ENCODE measurements at regions not wholly inside any gene's neighbourhood (a gene's known extent, or its start where the extent isn't known, plus 50 kb on each side); places are given as distances from the start of the nearest gene placed in this dataset.

DNA sequence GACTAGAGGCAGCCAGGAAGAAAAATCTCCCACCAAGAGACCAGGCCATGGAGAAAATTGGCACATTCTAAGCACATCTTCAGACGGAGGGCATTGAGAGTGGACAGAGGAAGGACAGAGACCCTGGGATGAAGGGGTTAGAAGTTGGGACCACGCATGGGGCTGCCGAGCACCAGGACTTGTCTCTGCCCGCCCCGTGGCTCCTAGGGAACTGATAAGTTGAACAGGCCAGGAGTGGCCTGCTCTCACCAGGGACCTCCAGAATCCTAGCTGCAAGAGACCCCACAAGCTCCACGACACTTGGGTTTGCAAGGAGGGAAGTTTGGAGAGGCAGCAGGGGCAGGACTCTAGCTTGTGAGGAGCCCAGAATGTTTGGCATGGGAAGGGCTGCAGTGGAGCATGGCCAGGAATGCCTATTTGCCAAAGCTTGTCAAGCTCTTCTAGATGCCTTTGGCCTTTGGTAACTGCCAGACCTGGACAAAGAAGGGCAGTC lies 355.1 kb downstream of the NSUN3 start:
- Mint-ChIP-seq H3K27me3 (no peaks in the 10 kb centered on the region), H3K4me3 (no peak overlapping the region), H3K9me3 (peaks cover 9% of the 10 kb centered on the region), H3K36me3 (no peaks in the 10 kb centered on the region), H3K27ac (no peak overlapping the region), H3K4me1 (no peaks in the 10 kb centered on the region)
- ATAC-seq (ENCODE audit: low read depth) (no peak), DNase-seq (ENCODE audit: low spot score in 2 of 2) (no peak)

DNA sequence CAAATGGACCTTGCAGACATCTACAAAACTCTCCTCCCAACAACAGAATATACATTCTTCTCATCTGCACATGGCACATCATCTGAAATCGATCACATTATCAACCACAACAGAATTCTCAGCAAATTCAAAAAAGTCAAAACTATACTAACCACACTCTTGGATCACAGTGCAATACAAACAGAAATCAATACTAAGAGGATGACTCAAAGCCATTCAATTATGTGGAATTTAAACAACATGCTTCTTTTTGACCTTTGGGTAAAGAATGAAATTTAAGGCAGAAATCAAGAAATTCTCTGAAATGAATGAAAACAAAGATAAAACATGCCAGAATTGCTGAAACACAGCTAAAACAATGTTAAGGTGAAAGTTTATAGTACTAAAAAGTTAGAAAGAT lies 358.1 kb downstream of the NSUN3 start:
- DNase-seq (ENCODE audit: low spot score in 2 of 2) (no peak), ATAC-seq (ENCODE audit: low read depth) (no peak)
- peaks cover 9% of the 10 kb centered on the region for H3K9me3 Mint-ChIP-seq
- H3K27ac Mint-ChIP-seq = no peak overlapping the region
- no peak overlapping the region for H3K4me3 Mint-ChIP-seq
- no peaks in the 10 kb centered on the region for H3K4me1 Mint-ChIP-seq
- H3K36me3 Mint-ChIP-seq = no peaks in the 10 kb centered on the region
- no peaks in the 10 kb centered on the region for H3K27me3 Mint-ChIP-seq

GRCh38 chr3:94423578-94423977 lies 360.7 kb downstream of the NSUN3 start:
- peaks cover 6% of the 10 kb centered on the region for H3K9me3 Mint-ChIP-seq
- no peak for ATAC-seq (ENCODE audit: low read depth)
- H3K27me3 Mint-ChIP-seq = no peaks in the 10 kb centered on the region
- no peaks in the 10 kb centered on the region for H3K36me3 Mint-ChIP-seq
- no peak for DNase-seq (ENCODE audit: low spot score in 2 of 2)
- H3K4me3 Mint-ChIP-seq = no peak overlapping the region
- H3K27ac Mint-ChIP-seq = no peak overlapping the region
- H3K4me1 Mint-ChIP-seq = no peaks in the 10 kb centered on the region

- DNase-seq (ENCODE audit: low spot score in 2 of 2) = no peak
- no peaks in the 10 kb centered on the region for H3K36me3 Mint-ChIP-seq
- ATAC-seq (ENCODE audit: low read depth) = no peak
- no peak overlapping the region for H3K27ac Mint-ChIP-seq
- H3K9me3 Mint-ChIP-seq = no peaks in the 10 kb centered on the region
- no peak overlapping the region for H3K4me3 Mint-ChIP-seq
- no peaks in the 10 kb centered on the region for H3K4me1 Mint-ChIP-seq
- H3K27me3 Mint-ChIP-seq = no peaks in the 10 kb centered on the region
Observed at GRCh38 chr3:94429517-94429916, 366.7 kb downstream of the NSUN3 start.

DNA sequence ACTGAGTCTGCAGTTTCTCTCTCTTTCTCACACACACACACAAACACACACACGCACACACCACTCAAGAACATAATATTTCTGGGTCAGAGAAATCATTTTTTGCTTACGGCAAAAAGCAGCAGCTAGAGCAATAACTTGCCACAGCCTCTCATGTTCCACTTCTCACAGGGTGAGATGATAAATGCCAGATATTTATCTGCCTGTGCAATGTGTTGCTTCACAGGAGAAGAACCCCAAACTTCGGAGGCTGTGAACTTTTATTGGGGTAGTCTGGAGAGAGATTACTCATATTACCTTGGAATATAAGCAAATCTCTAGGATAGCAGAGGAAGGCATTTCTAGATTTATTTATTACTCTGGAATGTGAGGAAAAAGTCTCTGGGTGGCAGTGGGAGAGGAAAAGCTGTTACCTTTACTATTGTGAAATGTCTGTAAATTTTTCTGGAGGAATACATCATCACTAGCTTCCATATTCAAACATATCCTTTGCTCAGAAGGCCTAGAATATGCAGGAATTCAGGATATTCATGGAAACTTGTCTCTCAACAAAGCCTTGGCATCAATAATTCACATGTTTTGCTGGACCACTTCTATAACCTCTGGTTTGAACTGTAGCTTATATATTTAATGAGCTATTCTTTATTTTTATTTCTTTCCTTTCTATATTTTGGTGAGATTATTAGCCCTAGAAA lies 369.2 kb downstream of the NSUN3 start:
- Mint-ChIP-seq H3K4me1 (no peaks in the 10 kb centered on the region), H3K27me3 (no peaks in the 10 kb centered on the region), H3K4me3 (no peak overlapping the region), H3K36me3 (no peaks in the 10 kb centered on the region), H3K27ac (no peak overlapping the region), H3K9me3 (no peaks in the 10 kb centered on the region)
- no peak for ATAC-seq (ENCODE audit: low read depth)
- DNase-seq (ENCODE audit: low spot score in 2 of 2) = no peak

DNA sequence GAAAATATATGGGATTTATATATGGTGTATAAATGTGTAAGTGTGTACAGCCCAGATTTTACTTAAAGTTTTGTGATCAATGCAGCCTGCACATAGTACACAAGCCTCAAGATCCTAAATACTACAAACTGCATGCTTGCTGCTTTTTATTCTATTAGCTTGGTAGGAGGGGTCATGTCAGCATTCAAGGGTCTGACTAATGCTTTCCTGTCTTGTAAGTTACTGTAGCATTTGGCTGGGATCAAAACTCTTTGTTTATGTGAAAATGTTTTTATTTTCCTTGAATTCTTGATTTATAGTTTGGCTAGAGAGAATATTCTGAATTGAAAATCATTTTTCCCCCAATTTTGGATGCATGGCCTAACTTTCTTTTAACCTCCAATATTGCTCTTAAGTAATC lies 370.9 kb downstream of the NSUN3 start:
- no peak overlapping the region for H3K27ac Mint-ChIP-seq
- H3K4me1 Mint-ChIP-seq = no peaks in the 10 kb centered on the region
- no peaks in the 10 kb centered on the region for H3K36me3 Mint-ChIP-seq
- peaks cover 5% of the 10 kb centered on the region for H3K9me3 Mint-ChIP-seq
- no peak for DNase-seq (ENCODE audit: low spot score in 2 of 2)
- no peak for ATAC-seq (ENCODE audit: low read depth)
- H3K4me3 Mint-ChIP-seq = no peak overlapping the region
- H3K27me3 Mint-ChIP-seq = no peaks in the 10 kb centered on the region

DNA sequence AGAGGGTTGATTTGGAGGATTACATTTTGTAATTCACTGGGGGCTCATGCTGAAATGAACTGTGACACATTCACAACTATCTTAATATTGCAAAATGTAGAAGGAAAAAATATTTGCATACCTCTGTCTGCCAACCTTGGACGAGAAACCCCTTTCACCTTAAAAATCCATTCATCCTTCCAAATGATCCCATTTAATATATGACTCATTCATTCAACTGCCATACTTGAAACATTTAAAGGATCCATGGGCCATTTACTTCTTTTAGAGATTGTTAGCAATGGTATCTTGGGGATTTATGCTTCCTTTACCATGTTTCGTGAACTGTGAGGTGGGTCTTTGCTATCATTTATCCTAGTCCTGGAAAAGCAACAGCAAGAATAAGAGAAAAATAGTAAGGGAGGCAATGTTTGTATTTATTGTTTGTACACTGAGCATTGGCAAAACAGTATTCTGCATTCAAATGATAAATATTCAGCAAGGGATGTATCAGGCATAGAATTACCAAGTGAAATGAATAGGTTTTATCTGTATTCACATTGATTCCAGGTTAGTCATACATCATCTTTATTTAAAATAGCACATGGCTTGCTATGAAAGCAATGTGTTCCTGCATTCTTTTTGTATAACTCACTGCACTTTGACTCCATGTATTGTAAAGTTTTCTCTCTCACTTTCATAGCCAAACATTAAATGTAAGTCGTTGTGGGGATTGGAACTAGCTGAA lies 378.1 kb downstream of the NSUN3 start:
- ATAC-seq (ENCODE audit: low read depth) = no peak
- Mint-ChIP-seq H3K4me1 (no peaks in the 10 kb centered on the region), H3K27me3 (no peaks in the 10 kb centered on the region), H3K36me3 (no peaks in the 10 kb centered on the region), H3K4me3 (no peak overlapping the region), H3K27ac (no peak overlapping the region), H3K9me3 (peaks cover 8% of the 10 kb centered on the region)
- no peak for DNase-seq (ENCODE audit: low spot score in 2 of 2)

- H3K4me1 Mint-ChIP-seq = no peaks in the 10 kb centered on the region
- H3K36me3 Mint-ChIP-seq = no peaks in the 10 kb centered on the region
- H3K27me3 Mint-ChIP-seq = no peaks in the 10 kb centered on the region
- H3K4me3 Mint-ChIP-seq = no peak overlapping the region
- DNase-seq (ENCODE audit: low spot score in 2 of 2) (no peak), ATAC-seq (ENCODE audit: low read depth) (no peak)
- peaks cover 8% of the 10 kb centered on the region for H3K9me3 Mint-ChIP-seq
- H3K27ac Mint-ChIP-seq = no peak overlapping the region
Observed at GRCh38 chr3:94441494-94441847, 378.6 kb downstream of the NSUN3 start.

GRCh38 chr3:94453864-94454263 lies 391.0 kb downstream of the NSUN3 start:
- no peaks in the 10 kb centered on the region for H3K27me3 Mint-ChIP-seq
- peaks cover 4% of the 10 kb centered on the region for H3K9me3 Mint-ChIP-seq
- DNase-seq (ENCODE audit: low spot score in 2 of 2) = no peak
- no peaks in the 10 kb centered on the region for H3K4me1 Mint-ChIP-seq
- no peak overlapping the region for H3K4me3 Mint-ChIP-seq
- no peak overlapping the region for H3K27ac Mint-ChIP-seq
- H3K36me3 Mint-ChIP-seq = no peaks in the 10 kb centered on the region
- no peak for ATAC-seq (ENCODE audit: low read depth)

DNA sequence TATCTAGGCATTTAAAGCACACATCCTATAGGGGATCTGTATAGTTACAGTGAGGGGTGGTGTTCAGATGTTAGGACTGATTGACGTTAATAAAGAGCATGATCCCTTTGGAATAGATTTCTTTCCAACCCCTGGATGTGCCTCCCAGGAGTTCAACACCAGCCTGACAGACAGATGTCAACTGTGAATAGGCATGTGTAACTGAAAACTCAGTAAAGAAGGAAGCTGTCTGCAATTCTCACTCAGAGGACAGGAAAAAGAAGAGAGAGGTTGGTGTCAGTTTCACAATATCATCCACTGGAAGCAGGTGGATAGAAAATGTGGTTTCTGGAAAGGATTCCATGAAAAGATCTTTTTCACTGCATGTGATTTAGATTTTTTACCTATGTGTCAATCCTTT lies 396.3 kb downstream of the NSUN3 start:
- DNase-seq (ENCODE audit: low spot score in 2 of 2) (no peak), ATAC-seq (ENCODE audit: low read depth) (no peak)
- no peaks in the 10 kb centered on the region for H3K36me3 Mint-ChIP-seq
- no peaks in the 10 kb centered on the region for H3K4me1 Mint-ChIP-seq
- no peak overlapping the region for H3K27ac Mint-ChIP-seq
- H3K4me3 Mint-ChIP-seq = no peak overlapping the region
- no peaks in the 10 kb centered on the region for H3K27me3 Mint-ChIP-seq
- peaks cover 1% of the 10 kb centered on the region for H3K9me3 Mint-ChIP-seq

DNA sequence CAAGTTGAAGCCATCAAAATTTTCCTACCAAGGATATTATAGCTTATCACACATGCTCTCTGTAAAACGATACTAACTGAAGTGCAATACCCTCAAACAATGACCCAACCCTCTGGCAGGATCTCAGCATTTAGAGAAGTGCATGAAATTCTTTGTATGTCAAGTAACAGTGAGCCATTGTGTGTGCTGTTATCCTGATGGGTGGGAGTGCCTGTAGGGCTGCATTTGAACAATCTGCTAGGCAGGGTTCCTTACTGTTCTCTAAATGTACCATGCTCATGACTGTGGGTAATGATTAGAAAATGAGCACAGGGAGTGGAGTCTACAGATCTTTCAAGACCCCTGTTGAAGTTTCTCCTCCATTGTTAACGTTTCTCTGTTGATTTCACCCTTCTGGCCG lies 398.1 kb downstream of the NSUN3 start:
- Mint-ChIP-seq H3K27ac (no peak overlapping the region), H3K4me3 (no peak overlapping the region), H3K9me3 (no peaks in the 10 kb centered on the region), H3K27me3 (no peaks in the 10 kb centered on the region), H3K36me3 (no peaks in the 10 kb centered on the region), H3K4me1 (no peaks in the 10 kb centered on the region)
- DNase-seq (ENCODE audit: low spot score in 2 of 2) = no peak
- ATAC-seq (ENCODE audit: low read depth) = no peak

DNA sequence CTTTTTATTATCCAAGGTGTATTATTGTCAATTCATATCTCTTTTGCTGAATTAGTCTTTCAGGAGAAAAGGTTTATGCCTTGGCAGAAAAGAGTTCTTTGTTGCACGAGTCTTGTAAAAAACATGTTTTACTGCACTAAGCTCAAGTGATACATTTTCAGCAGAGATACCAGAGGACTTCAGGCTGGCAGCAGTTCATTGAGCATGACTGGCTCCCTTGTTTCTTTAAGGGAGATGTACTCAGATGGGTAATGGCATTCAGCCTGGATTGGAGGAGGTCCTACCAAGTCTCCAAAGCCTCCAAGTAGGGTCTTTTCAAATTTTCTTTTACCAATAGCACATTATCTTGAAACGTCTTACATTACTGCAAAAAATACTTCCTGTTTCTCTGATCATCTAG lies 400.1 kb downstream of the NSUN3 start:
- no peaks in the 10 kb centered on the region for H3K36me3 Mint-ChIP-seq
- no peaks in the 10 kb centered on the region for H3K4me1 Mint-ChIP-seq
- DNase-seq (ENCODE audit: low spot score in 2 of 2) = no peak
- H3K27me3 Mint-ChIP-seq = no peaks in the 10 kb centered on the region
- ATAC-seq (ENCODE audit: low read depth) = no peak
- H3K9me3 Mint-ChIP-seq = no peaks in the 10 kb centered on the region
- no peak overlapping the region for H3K27ac Mint-ChIP-seq
- H3K4me3 Mint-ChIP-seq = no peak overlapping the region

- Mint-ChIP-seq H3K9me3 (peaks cover 4% of the 10 kb centered on the region), H3K27me3 (no peaks in the 10 kb centered on the region), H3K27ac (no peak overlapping the region), H3K36me3 (no peaks in the 10 kb centered on the region), H3K4me3 (no peak overlapping the region), H3K4me1 (no peaks in the 10 kb centered on the region)
- DNase-seq (ENCODE audit: low spot score in 2 of 2) (no peak), ATAC-seq (ENCODE audit: low read depth) (no peak)
Observed at GRCh38 chr3:94472511-94472910, 409.6 kb downstream of the NSUN3 start.

DNA sequence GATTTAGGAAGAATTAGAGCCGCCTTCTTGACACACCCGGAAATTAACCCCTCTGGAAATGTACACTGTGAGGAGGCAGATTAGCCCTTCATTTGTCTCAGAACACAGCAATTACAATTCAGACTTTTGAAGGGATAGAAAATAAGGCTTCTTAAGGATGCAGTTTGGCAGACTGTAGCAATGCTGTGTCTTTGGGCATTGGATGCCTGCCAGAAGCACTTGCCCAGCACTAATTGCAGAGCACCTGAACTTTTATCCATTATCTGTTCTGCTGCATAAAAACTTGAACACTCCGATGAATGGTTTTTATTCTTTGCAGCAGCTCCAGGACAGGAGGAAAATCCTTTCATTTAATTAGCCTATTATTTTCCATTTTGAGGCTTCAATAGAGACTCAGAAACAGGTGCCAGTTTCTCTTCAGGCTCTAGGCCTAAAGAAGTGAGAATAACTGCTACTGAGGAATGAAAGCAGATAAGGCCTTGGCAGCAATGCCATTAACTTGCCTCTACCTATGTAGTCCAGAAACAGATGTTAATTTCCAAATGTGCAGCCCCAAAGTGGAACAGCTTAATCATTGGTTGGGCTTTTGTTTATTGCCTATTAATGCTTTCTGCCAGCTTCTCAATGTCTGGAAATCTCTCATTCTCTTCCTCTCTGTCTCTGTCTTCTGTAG lies 418.5 kb downstream of the NSUN3 start:
- no peak for ATAC-seq (ENCODE audit: low read depth)
- H3K4me1 Mint-ChIP-seq = no peaks in the 10 kb centered on the region

More for the DNA sequence above, 418.5 kb downstream of the NSUN3 start:
- no peaks in the 10 kb centered on the region for H3K27me3 Mint-ChIP-seq
- H3K27ac Mint-ChIP-seq = no peak overlapping the region
- peaks cover 3% of the 10 kb centered on the region for H3K9me3 Mint-ChIP-seq
- H3K4me3 Mint-ChIP-seq = no peak overlapping the region
- H3K36me3 Mint-ChIP-seq = no peaks in the 10 kb centered on the region
- DNase-seq (ENCODE audit: low spot score in 2 of 2) = no peak
